RWPE2 (cell line): ENCODE measurements at regions not wholly inside any gene's neighbourhood (a gene's known extent, or its start where the extent isn't known, plus 50 kb on each side); places are given as distances from the start of the nearest gene placed in this dataset.
A peak's percentile ranks its signal among the peaks of the same experiment; 100 is the strongest.

Experiments used
- ATAC-seq: fragments of 200-7000 bp; cut with Tn5 transposase; 3 replicates; pipeline ENCODE4 v1.9.1; 2021; ENCODE audit warnings: low read depth
- DNase-seq: peaks from one replicate; pipeline ENCODE4 v3.0.0-alpha.2; 2020; ENCODE audit warnings: low spot score
- H3K27ac ChIP-seq: fragments of 450-650 bp; 2 replicates; pipeline ENCODE4 v1.5.1; 2017; ENCODE audit warnings: mild to moderate bottlenecking; ENCODE audit not compliant: poor library complexity, severe bottlenecking
- H3K27me3 ChIP-seq: fragments of 250-450 bp; sonication (Bioruptor Pico); 2 replicates; pipeline ENCODE4 v1.5.1; 2021; ENCODE audit warnings: mild to moderate bottlenecking, moderate library complexity; ENCODE audit not compliant: insufficient read depth, poor library complexity, severe bottlenecking
- H3K36me3 ChIP-seq: fragments of 250-450 bp; sonication (Bioruptor Pico); 2 replicates; pipeline ENCODE4 v1.5.1; 2020; ENCODE audit warnings: low read depth, mild to moderate bottlenecking, moderate library complexity
- H3K4me1 ChIP-seq: fragments of 250-450 bp; sonication (Bioruptor Pico); 2 replicates; pipeline ENCODE4 v1.5.1; 2021; ENCODE audit warnings: mild to moderate bottlenecking, moderate library complexity; ENCODE audit not compliant: insufficient read depth, poor library complexity, severe bottlenecking
- H3K4me3 ChIP-seq: fragments of 250-450 bp; sonication (Bioruptor Pico); 2 replicates; pipeline ENCODE4 v1.5.1; 2021; ENCODE audit warnings: mild to moderate bottlenecking, moderate library complexity; ENCODE audit not compliant: severe bottlenecking
- H3K9me3 ChIP-seq: fragments of 250-450 bp; sonication (Bioruptor Pico); 2 replicates; pipeline ENCODE4 v1.5.1; 2021; ENCODE audit warnings: mild to moderate bottlenecking, moderate library complexity; ENCODE audit not compliant: severe bottlenecking
- TF ChIP-seq, protein P1 (sequence below): fragments of 450-650 bp; IDR thresholded peaks from one replicate; pipeline ENCODE4 v1.5.1; 2017; ENCODE audit warnings: mild to moderate bottlenecking, moderate library complexity; ENCODE audit not compliant: poor library complexity, severe bottlenecking

- H3K27me3 ChIP-seq: no peaks in the 10 kb centered on the region
- ATAC-seq (no peak), DNase-seq (no peak)
- no peaks in the 10 kb centered on the region for H3K4me1 ChIP-seq
- H3K4me3 ChIP-seq: no peak overlapping the region
- no peak overlapping the region for H3K27ac ChIP-seq
- H3K36me3 ChIP-seq: no peaks in the 10 kb centered on the region
- TF ChIP-seq, protein P1, sequence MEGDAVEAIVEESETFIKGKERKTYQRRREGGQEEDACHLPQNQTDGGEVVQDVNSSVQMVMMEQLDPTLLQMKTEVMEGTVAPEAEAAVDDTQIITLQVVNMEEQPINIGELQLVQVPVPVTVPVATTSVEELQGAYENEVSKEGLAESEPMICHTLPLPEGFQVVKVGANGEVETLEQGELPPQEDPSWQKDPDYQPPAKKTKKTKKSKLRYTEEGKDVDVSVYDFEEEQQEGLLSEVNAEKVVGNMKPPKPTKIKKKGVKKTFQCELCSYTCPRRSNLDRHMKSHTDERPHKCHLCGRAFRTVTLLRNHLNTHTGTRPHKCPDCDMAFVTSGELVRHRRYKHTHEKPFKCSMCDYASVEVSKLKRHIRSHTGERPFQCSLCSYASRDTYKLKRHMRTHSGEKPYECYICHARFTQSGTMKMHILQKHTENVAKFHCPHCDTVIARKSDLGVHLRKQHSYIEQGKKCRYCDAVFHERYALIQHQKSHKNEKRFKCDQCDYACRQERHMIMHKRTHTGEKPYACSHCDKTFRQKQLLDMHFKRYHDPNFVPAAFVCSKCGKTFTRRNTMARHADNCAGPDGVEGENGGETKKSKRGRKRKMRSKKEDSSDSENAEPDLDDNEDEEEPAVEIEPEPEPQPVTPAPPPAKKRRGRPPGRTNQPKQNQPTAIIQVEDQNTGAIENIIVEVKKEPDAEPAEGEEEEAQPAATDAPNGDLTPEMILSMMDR: no peak
- no peaks in the 10 kb centered on the region for H3K9me3 ChIP-seq
These were observed 105.4 kb downstream of the CASP12 start for GRCh38 chr11:104792861-104793260.

- Histone ChIP-seq H3K4me3 (no peak overlapping the region), H3K27ac (no peak overlapping the region), H3K36me3 (no peaks in the 10 kb centered on the region), H3K4me1 (no peaks in the 10 kb centered on the region), H3K27me3 (no peaks in the 10 kb centered on the region), H3K9me3 (no peaks in the 10 kb centered on the region)
- DNase-seq: no peak
- TF ChIP-seq, protein P1: no peak
- no peak for ATAC-seq
These were observed 106.4 kb downstream of the CASP12 start for GRCh38 chr11:104791896-104792295.

DNA sequence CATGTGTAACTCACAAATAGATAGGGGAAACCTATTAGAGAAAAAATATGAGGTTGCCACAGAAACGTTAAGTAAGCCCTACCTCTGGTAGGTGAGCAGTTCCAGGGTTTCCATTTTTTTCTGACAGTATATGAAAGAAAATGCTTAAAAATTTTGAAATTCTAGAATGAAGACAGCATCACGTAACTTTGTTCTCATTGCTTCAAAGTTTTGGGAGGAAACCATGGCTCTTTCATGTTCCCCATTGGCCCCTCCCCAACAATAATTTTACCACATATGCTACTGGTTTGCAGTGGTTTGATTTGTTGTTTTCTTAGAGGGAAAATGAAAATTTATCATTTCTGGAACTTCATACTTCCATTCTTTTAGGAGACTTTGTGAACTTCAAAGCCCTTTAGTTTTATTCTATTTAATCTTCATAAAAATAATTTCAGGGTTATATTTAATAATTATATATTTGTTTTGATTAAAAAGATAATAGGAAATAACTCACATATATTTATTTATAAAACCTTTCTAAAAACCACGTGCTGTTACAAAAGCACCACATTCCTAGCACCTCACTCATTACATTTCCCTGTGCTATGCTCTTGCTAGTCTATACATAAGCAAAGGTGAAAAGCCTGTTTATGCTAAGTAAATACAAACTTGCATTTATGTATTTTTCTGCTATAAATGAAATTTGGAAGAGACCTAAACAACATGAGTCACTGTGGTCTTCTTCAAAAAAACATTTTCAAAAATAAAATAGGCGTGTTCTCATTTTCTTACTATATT, 113.4 kb downstream of the CASP12 start:
- TF ChIP-seq, protein P1: no peak
- Histone ChIP-seq H3K4me3 (no peak overlapping the region), H3K4me1 (no peaks in the 10 kb centered on the region), H3K27me3 (no peaks in the 10 kb centered on the region), H3K9me3 (no peaks in the 10 kb centered on the region), H3K27ac (no peak overlapping the region), H3K36me3 (no peaks in the 10 kb centered on the region)
- ATAC-seq (peak; percentile 66; the same call in 2 of the 3 replicates), DNase-seq (no peak)

- TF ChIP-seq, protein P1: no peak
- H3K27me3 ChIP-seq: no peaks in the 10 kb centered on the region
- H3K9me3 ChIP-seq: no peaks in the 10 kb centered on the region
- H3K4me3 ChIP-seq: no peak overlapping the region
- H3K36me3 ChIP-seq: no peaks in the 10 kb centered on the region
- no peak for ATAC-seq
- H3K4me1 ChIP-seq: no peaks in the 10 kb centered on the region
- no peak overlapping the region for H3K27ac ChIP-seq
- DNase-seq: no peak
These were observed 115.0 kb downstream of the CASP12 start for GRCh38 chr11:104783241-104783640.

GRCh38 chr11:104782377-104782754, 115.9 kb downstream of the CASP12 start:
- Histone ChIP-seq H3K36me3 (no peaks in the 10 kb centered on the region), H3K27me3 (no peaks in the 10 kb centered on the region), H3K4me3 (no peak overlapping the region), H3K27ac (no peak overlapping the region), H3K4me1 (no peaks in the 10 kb centered on the region), H3K9me3 (no peaks in the 10 kb centered on the region)
- TF ChIP-seq, protein P1: no peak
- peak; percentile 23; the same call in 1 of the 3 replicates for ATAC-seq
- DNase-seq: no peak
